ENCODE measurements at regions not wholly inside any gene's neighbourhood (a gene's known extent, or its start where the extent isn't known, plus 50 kb on each side); places are given as distances from the start of the nearest gene placed in this dataset.

DNA sequence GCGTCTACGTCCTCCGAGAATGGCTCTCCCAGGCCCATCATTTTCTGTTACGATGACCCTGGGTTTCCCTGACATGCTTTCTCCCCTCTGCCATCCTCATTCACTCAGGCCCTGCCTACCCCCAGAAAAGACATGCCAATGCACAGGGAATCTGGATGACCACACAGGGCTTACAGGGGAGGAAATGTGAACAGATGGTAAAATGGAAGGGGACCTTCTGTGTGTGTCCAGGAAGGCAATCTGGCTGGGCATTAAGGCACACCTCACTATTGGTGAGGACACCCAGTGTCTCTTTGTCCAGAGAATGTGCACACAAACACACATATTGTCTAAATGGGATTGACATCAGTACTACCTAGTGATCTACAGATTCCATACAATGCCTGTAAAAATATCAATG, 769.9 kb upstream of the AMELY start:
- TF ChIP-seq, protein P1, sequence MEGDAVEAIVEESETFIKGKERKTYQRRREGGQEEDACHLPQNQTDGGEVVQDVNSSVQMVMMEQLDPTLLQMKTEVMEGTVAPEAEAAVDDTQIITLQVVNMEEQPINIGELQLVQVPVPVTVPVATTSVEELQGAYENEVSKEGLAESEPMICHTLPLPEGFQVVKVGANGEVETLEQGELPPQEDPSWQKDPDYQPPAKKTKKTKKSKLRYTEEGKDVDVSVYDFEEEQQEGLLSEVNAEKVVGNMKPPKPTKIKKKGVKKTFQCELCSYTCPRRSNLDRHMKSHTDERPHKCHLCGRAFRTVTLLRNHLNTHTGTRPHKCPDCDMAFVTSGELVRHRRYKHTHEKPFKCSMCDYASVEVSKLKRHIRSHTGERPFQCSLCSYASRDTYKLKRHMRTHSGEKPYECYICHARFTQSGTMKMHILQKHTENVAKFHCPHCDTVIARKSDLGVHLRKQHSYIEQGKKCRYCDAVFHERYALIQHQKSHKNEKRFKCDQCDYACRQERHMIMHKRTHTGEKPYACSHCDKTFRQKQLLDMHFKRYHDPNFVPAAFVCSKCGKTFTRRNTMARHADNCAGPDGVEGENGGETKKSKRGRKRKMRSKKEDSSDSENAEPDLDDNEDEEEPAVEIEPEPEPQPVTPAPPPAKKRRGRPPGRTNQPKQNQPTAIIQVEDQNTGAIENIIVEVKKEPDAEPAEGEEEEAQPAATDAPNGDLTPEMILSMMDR (IDR thresholded peaks at IDR 0.05 in 4 of 5, conservative IDR thresholded peaks at IDR 0.05 in 1 of 5) = no peak
- TF ChIP-seq POLR2A (IDR thresholded peaks at IDR 0.05) = no peak

Data from gastrocnemius medialis (tissue), 4 donors.